Esophagus muscularis mucosa (tissue), 3 donors: ENCODE measurements at regions not wholly inside any gene's neighbourhood (a gene's known extent, or its start where the extent isn't known, plus 50 kb on each side); places are given as distances from the start of the nearest gene placed in this dataset.

ENCODE experiments used
- POLR2A ChIP-seq: fragments of 450-650 bp; IDR thresholded peaks from one replicate; pipeline ENCODE4 v1.6.1; 2017; ENCODE audit warnings: antibody characterized with exemption, moderate library complexity, mild to moderate bottlenecking, low read depth
- TF ChIP-seq, protein P1 (sequence below), 3 experiments: fragments of 200-600 bp in 2 of 3; fragments of 450-650 bp in 1 of 3; sonication (generic) in 2 of 3; IDR thresholded peaks; one replicate each; pipeline ENCODE4 v1.5.1; 2017 to 2019; ENCODE audit warnings: antibody characterized with exemption in 3 of 3, mild to moderate bottlenecking in 2 of 3, moderate library complexity in 1 of 3

DNA sequence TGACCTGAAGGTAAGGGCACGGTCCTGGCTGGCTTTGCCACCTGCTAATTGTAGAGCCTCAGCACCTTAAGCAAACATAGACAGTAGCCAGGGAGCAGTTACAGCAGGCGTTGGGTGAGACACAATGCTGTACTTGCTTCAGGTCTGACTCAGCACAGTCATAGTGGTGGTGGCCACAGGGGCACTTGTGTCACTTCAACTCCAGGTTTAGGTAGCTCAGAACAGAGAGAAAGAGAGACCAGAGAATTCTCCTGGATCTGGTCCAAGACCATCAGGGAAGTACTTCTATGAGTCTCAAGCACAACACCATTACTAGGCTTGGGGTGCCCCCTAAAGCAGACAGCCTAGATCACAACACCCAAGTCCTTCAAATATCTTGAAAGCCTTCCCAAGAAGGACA lies 204.4 kb downstream of the OTOL1 start:
- TF ChIP-seq, protein P1, sequence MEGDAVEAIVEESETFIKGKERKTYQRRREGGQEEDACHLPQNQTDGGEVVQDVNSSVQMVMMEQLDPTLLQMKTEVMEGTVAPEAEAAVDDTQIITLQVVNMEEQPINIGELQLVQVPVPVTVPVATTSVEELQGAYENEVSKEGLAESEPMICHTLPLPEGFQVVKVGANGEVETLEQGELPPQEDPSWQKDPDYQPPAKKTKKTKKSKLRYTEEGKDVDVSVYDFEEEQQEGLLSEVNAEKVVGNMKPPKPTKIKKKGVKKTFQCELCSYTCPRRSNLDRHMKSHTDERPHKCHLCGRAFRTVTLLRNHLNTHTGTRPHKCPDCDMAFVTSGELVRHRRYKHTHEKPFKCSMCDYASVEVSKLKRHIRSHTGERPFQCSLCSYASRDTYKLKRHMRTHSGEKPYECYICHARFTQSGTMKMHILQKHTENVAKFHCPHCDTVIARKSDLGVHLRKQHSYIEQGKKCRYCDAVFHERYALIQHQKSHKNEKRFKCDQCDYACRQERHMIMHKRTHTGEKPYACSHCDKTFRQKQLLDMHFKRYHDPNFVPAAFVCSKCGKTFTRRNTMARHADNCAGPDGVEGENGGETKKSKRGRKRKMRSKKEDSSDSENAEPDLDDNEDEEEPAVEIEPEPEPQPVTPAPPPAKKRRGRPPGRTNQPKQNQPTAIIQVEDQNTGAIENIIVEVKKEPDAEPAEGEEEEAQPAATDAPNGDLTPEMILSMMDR (IDR thresholded peaks at IDR 0.05) = no peak
- no peak for TF ChIP-seq POLR2A
